ENCODE measurements at regions not wholly inside any gene's neighbourhood (a gene's known extent, or its start where the extent isn't known, plus 50 kb on each side); places are given as distances from the start of the nearest gene placed in this dataset.

DNA sequence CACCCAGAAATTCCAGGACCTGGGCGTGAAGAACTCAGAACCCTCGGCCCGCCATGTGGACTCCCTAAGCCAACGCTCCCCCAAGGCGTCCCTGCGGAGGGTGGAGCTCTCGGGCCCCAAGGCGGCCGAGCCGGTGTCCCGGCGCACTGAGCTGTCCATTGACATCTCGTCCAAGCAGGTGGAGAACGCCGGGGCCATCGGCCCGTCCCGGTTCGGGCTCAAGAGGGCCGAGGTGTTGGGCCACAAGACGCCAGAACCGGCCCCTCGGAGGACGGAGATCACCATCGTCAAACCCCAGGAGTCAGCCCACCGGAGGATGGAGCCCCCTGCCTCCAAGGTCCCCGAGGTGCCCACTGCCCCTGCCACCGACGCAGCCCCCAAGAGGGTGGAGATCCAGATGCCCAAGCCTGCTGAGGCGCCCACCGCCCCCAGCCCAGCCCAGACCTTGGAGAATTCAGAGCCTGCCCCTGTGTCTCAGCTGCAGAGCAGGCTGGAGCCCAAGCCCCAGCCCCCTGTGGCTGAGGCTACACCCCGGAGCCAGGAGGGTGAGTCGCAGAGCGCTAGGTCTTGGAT, 261.5 kb downstream of the SEC14L1 start:
- POLR2A ChIA-PET: interaction anchor here (2.5 to 18.6 kb wide), 5 partner anchors 12 to 43 kb away, joined by 13 to 368 read pairs (median 33); no protein-coding TSS in a partner anchor
- TF ChIP-seq, protein P1, sequence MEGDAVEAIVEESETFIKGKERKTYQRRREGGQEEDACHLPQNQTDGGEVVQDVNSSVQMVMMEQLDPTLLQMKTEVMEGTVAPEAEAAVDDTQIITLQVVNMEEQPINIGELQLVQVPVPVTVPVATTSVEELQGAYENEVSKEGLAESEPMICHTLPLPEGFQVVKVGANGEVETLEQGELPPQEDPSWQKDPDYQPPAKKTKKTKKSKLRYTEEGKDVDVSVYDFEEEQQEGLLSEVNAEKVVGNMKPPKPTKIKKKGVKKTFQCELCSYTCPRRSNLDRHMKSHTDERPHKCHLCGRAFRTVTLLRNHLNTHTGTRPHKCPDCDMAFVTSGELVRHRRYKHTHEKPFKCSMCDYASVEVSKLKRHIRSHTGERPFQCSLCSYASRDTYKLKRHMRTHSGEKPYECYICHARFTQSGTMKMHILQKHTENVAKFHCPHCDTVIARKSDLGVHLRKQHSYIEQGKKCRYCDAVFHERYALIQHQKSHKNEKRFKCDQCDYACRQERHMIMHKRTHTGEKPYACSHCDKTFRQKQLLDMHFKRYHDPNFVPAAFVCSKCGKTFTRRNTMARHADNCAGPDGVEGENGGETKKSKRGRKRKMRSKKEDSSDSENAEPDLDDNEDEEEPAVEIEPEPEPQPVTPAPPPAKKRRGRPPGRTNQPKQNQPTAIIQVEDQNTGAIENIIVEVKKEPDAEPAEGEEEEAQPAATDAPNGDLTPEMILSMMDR (IDR thresholded peaks at IDR 0.05): no peak
- Histone ChIP-seq H3K27ac (ENCODE audit: low read depth in 1 of 2, low read length in 2 of 2) (peak overlapping the region; percentile 22 to 42), H3K27me3 (ENCODE audit: control insufficient read depth in 1 of 2, insufficient read depth in 2 of 2, low read length in 2 of 2) (no peaks in the 10 kb centered on the region), H3K9me3 (ENCODE audit: control insufficient read depth in 1 of 2, insufficient read depth in 1 of 2, low read length in 2 of 2) (no peaks in the 10 kb centered on the region), H3K36me3 (ENCODE audit: insufficient read depth, low read length) (peaks cover 40% of the 10 kb centered on the region), H3K4me3 (ENCODE audit: low read length) (no peak overlapping the region), H3K4me1 (ENCODE audit: insufficient read depth, low read length) (peaks cover 99% of the 10 kb centered on the region)
- Mint-ChIP-seq H3K9me3 (no peaks in the 10 kb centered on the region), H3K36me3 (ENCODE audit: low read depth) (peaks cover 56% of the 10 kb centered on the region), H3K4me1 (ENCODE audit: low read depth) (peaks cover 95% of the 10 kb centered on the region), H3K27me3 (no peaks in the 10 kb centered on the region), H3K27ac (peak overlapping the region; percentile 96), H3K4me3 (peak overlapping the region; percentile 91)
- intact Hi-C loops (cut with DNase I, micrococcal nuclease): no loop called here
- ATAC-seq (ENCODE audit: poor library complexity) (no peak), DNase-seq (no peak)
- CTCF ChIA-PET: interaction anchor here (1.6 to 2.9 kb wide), 3 partner anchors 25 to 38 kb away, joined by 7 to 74 read pairs (median 32); no protein-coding TSS in a partner anchor

DNA sequence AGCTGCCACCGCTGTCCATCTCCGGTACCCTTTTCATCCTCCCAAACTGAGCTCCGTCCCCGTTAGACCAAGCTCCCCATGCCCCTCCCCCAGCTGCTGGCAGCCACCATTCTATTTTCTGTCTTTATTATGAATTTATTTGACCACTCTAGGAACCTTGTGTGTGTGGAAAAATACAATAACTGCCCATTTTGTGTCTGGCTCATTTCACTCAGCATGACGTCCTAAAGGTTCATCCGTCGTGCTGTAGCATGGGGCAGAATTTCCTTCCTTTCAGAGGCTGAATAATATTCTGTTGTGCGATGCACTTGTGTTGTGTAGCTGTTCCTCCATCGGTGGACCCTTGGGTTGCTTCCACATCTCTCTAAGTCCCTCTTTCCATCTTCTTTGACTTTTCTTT, 263.1 kb downstream of the SEC14L1 start:
- CTCF ChIA-PET: interaction anchor here (1.2 to 1.6 kb wide), 3 partner anchors 26 to 72 kb away, joined by 3 to 7 read pairs (median 6); no protein-coding TSS in a partner anchor
- TF ChIP-seq, protein P1 (IDR thresholded peaks at IDR 0.05): no peak
- peak overlapping the region; percentile 96 for H3K27ac Mint-ChIP-seq
- peaks cover 92% of the 10 kb centered on the region for H3K4me1 Mint-ChIP-seq (ENCODE audit: low read depth)
- no peaks in the 10 kb centered on the region for H3K27me3 Mint-ChIP-seq
- ATAC-seq (ENCODE audit: poor library complexity): no peak
- peaks cover 99% of the 10 kb centered on the region for H3K4me1 ChIP-seq (ENCODE audit: insufficient read depth, low read length)
- peaks cover 53% of the 10 kb centered on the region for H3K36me3 Mint-ChIP-seq (ENCODE audit: low read depth)
- POLR2A ChIA-PET: interaction anchor here (0.8 to 18.6 kb wide), 10 partner anchors 13 to 62 kb away, joined by 4 to 368 read pairs (median 32); no protein-coding TSS in a partner anchor
- H3K36me3 ChIP-seq (ENCODE audit: insufficient read depth, low read length): peaks cover 39% of the 10 kb centered on the region
- peak overlapping the region; percentile 91 for H3K4me3 Mint-ChIP-seq
- H3K9me3 Mint-ChIP-seq: no peaks in the 10 kb centered on the region
- H3K27ac ChIP-seq (ENCODE audit: low read depth in 1 of 2, low read length in 2 of 2): peak overlapping the region; percentile 86 to 92
- H3K9me3 ChIP-seq (ENCODE audit: control insufficient read depth in 1 of 2, insufficient read depth in 1 of 2, low read length in 2 of 2): no peaks in the 10 kb centered on the region
- intact Hi-C loops (cut with DNase I, micrococcal nuclease): loop anchor here in 1 of 2 experiments (2.0 kb wide), 2 partner anchors 13 to 41 kb away; no protein-coding TSS in a partner anchor
- DNase-seq: no peak
- H3K27me3 ChIP-seq (ENCODE audit: control insufficient read depth in 1 of 2, insufficient read depth in 2 of 2, low read length in 2 of 2): no peaks in the 10 kb centered on the region
- peak overlapping the region; percentile 82 for H3K4me3 ChIP-seq (ENCODE audit: low read length)

DNA sequence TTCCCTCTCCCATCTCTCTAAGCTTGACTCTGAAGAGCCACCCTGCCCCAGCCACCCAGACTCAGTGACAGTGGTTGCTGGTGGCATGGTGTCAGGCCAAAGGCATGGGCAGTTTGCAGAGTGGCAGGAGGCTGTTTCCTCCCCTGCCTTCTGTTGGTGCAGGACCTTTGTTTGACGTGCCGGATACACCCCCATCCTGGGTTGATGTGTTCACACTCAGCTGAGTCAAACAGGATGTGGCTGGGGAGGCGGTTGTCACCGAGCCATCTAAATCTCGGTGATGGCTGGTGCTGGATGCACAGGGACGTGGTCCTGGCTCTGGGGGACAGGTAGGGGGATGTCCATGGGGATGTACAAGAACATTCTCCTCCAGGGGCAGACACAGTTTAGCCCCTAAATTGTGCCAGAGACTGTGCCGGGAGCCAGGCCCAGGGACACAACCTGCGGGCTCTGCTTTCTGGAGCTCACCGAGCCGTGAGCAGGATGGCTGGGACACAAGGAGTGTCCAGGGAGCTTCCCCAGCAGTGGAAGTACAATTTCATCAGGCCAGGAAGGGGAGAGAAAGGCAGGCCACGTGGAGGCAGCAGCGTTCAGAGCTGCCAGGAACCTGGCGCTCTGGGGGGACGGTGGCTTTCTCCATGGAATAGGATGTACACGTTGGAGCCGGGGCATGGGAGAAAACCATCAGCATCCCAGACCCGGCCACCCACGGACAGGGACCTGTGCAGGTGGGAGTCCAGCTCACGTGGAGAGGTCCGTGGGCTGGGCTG, 264.2 kb downstream of the SEC14L1 start:
- Mint-ChIP-seq H3K4me1 (ENCODE audit: low read depth) (peaks cover 92% of the 10 kb centered on the region), H3K9me3 (no peaks in the 10 kb centered on the region), H3K36me3 (ENCODE audit: low read depth) (peaks cover 53% of the 10 kb centered on the region), H3K27me3 (no peaks in the 10 kb centered on the region), H3K27ac (peak overlapping the region; percentile 96), H3K4me3 (peak overlapping the region; percentile 91)
- ChIA-PET CTCF (interaction anchor here (0.9 to 2.3 kb wide), 6 partner anchors 11 to 74 kb away, joined by 3 to 13 read pairs (median 6); no protein-coding TSS in a partner anchor), POLR2A (interaction anchor here (0.8 to 18.6 kb wide), 21 partner anchors 14 to 553 kb away, joined by 3 to 368 read pairs (median 7); partner anchors contain the start of gene TNRC6C)
- DNase-seq (peak; percentile 66 to 94 (median 81)), ATAC-seq (ENCODE audit: poor library complexity) (peak; percentile 80)
- peak overlapping the region; percentile 86 to 92 for H3K27ac ChIP-seq (ENCODE audit: low read depth in 1 of 2, low read length in 2 of 2)
- peaks cover 99% of the 10 kb centered on the region for H3K4me1 ChIP-seq (ENCODE audit: insufficient read depth, low read length)
- H3K27me3 ChIP-seq (ENCODE audit: control insufficient read depth in 1 of 2, insufficient read depth in 2 of 2, low read length in 2 of 2): no peaks in the 10 kb centered on the region
- TF ChIP-seq, protein P1 (IDR thresholded peaks at IDR 0.05): no peak
- peak overlapping the region; percentile 82 for H3K4me3 ChIP-seq (ENCODE audit: low read length)
- peaks cover 27% of the 10 kb centered on the region for H3K36me3 ChIP-seq (ENCODE audit: insufficient read depth, low read length)
- intact Hi-C loops (cut with DNase I, micrococcal nuclease): loop anchor here in 1 of 2 experiments (2.0 to 5.0 kb wide), 4 partner anchors 14 to 72 kb away; no protein-coding TSS in a partner anchor
- no peaks in the 10 kb centered on the region for H3K9me3 ChIP-seq (ENCODE audit: control insufficient read depth in 1 of 2, insufficient read depth in 1 of 2, low read length in 2 of 2)
